Neural crest cell (in vitro differentiated cells): ENCODE measurements at regions not wholly inside any gene's neighbourhood (a gene's known extent, or its start where the extent isn't known, plus 50 kb on each side); places are given as distances from the start of the nearest gene placed in this dataset.

Source experiments
- DNase-seq: peaks from one replicate; pipeline ENCODE4 v3.0.0; 2021; ENCODE audit warnings: low read depth, mixed read lengths, low spot score
- H3K27ac Mint-ChIP-seq: one replicate; pipeline ENCODE4 v1.8.0; 2021; ENCODE audit warnings: mild to moderate bottlenecking, mixed read lengths; ENCODE audit not compliant: unreplicated experiment
- H3K27me3 Mint-ChIP-seq: 2 replicates; pipeline ENCODE4 v1.8.0; 2021; ENCODE audit warnings: low read depth, mild to moderate bottlenecking, mixed read lengths
- H3K36me3 Mint-ChIP-seq: 2 replicates; pipeline ENCODE4 v1.8.0; 2021; ENCODE audit warnings: low read depth, mild to moderate bottlenecking, mixed read lengths
- H3K4me1 Mint-ChIP-seq: 2 replicates; pipeline ENCODE4 v1.8.0; 2021; ENCODE audit warnings: mixed read lengths
- H3K4me3 Mint-ChIP-seq: one replicate; pipeline ENCODE4 v1.8.0; 2021; ENCODE audit warnings: mild to moderate bottlenecking, mixed read lengths
- H3K9me3 Mint-ChIP-seq: 2 replicates; pipeline ENCODE4 v1.8.0; 2021; ENCODE audit warnings: mixed read lengths
- CTCF ChIP-seq: fragments of 200-600 bp; sonication (generic); conservative IDR thresholded peaks from 2 replicates; pipeline ENCODE4 v1.5.0; 2021; ENCODE audit warnings: antibody characterized with exemption, mild to moderate bottlenecking

- H3K36me3 Mint-ChIP-seq = no peaks in the 10 kb centered on the region
- H3K27me3 Mint-ChIP-seq = no peaks in the 10 kb centered on the region
- H3K4me1 Mint-ChIP-seq = peaks cover 9% of the 10 kb centered on the region
- no peak for TF ChIP-seq CTCF
- no peak overlapping the region for H3K4me3 Mint-ChIP-seq
- H3K9me3 Mint-ChIP-seq = no peaks in the 10 kb centered on the region
- no peak for DNase-seq
- H3K27ac Mint-ChIP-seq = no peak overlapping the region
Observed at GRCh38 chr5:97494465-97494864, 311.4 kb upstream of the RIOK2 start.

- no peak for DNase-seq
- no peaks in the 10 kb centered on the region for H3K9me3 Mint-ChIP-seq
- H3K27ac Mint-ChIP-seq = no peak overlapping the region
- no peak for TF ChIP-seq CTCF
- no peaks in the 10 kb centered on the region for H3K27me3 Mint-ChIP-seq
- H3K36me3 Mint-ChIP-seq = no peaks in the 10 kb centered on the region
- no peak overlapping the region for H3K4me3 Mint-ChIP-seq
- peaks cover 9% of the 10 kb centered on the region for H3K4me1 Mint-ChIP-seq
Observed at GRCh38 chr5:97495301-97495700, 312.3 kb upstream of the RIOK2 start.

GRCh38 chr5:97496037-97496436, 313.0 kb upstream of the RIOK2 start:
- H3K4me1 Mint-ChIP-seq = peaks cover 9% of the 10 kb centered on the region
- H3K4me3 Mint-ChIP-seq = no peak overlapping the region
- no peak for DNase-seq
- no peak overlapping the region for H3K27ac Mint-ChIP-seq
- no peaks in the 10 kb centered on the region for H3K27me3 Mint-ChIP-seq
- no peaks in the 10 kb centered on the region for H3K9me3 Mint-ChIP-seq
- TF ChIP-seq CTCF = no peak
- H3K36me3 Mint-ChIP-seq = no peaks in the 10 kb centered on the region

GRCh38 chr5:97498657-97499056, 315.6 kb upstream of the RIOK2 start:
- H3K9me3 Mint-ChIP-seq = no peaks in the 10 kb centered on the region
- DNase-seq = no peak
- no peaks in the 10 kb centered on the region for H3K36me3 Mint-ChIP-seq
- H3K4me1 Mint-ChIP-seq = peaks cover 9% of the 10 kb centered on the region
- H3K4me3 Mint-ChIP-seq = no peak overlapping the region
- no peaks in the 10 kb centered on the region for H3K27me3 Mint-ChIP-seq
- TF ChIP-seq CTCF = no peak
- H3K27ac Mint-ChIP-seq = no peak overlapping the region

GRCh38 chr5:97499605-97500004, 316.6 kb upstream of the RIOK2 start:
- no peak overlapping the region for H3K4me3 Mint-ChIP-seq
- no peaks in the 10 kb centered on the region for H3K9me3 Mint-ChIP-seq

More at GRCh38 chr5:97499605-97500004, 316.6 kb upstream of the RIOK2 start:
- no peak for DNase-seq
- no peak for TF ChIP-seq CTCF
- no peaks in the 10 kb centered on the region for H3K36me3 Mint-ChIP-seq
- H3K4me1 Mint-ChIP-seq = peaks cover 6% of the 10 kb centered on the region
- H3K27me3 Mint-ChIP-seq = no peaks in the 10 kb centered on the region
- no peak overlapping the region for H3K27ac Mint-ChIP-seq
